ENCODE measurements at regions not wholly inside any gene's neighbourhood (a gene's known extent, or its start where the extent isn't known, plus 50 kb on each side); places are given as distances from the start of the nearest gene placed in this dataset.

DNA sequence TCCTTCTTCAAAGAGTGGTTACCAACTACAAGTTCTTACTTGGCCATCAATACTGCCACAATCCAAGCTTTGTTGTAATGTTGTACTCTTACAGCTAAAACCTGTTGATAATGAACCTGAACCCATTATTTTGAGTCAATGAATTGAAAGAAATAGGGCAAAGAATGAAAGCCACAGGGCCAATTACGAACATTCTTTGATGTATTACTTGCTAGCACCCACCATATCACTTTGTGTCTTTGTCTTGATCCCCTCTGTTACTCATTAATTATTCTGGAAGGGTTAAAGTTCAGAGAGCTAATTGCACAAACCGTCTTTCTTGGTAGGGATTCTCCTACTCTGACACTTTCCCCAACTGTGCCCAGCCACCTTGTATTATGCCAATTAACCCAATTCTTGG, 53.2 kb upstream of the TFEC start:
- DNase-seq = no peak

DNA sequence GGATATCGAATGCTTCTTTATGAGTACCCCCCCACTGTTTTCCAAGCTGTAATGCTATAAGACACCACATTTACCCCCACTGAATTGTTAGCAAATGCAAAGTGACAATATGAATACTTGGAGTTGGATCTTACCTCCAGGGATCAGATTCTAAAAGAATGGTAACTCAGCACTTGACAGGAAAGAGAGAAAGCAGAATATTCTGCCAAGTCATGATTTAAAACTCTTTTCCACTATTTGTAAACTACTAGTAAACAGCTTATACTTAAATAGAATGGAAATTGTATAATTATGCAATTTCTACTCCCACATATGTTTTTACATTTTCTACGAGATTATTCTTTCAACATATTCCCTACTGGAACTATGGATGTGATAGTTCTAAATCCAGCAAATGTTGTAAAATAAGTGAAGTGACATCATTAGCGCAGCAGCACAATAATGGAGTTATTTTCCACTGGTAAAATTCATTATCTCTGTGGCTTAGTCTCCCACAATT, 56.0 kb upstream of the TFEC start:
- DNase-seq = no peak

DNA sequence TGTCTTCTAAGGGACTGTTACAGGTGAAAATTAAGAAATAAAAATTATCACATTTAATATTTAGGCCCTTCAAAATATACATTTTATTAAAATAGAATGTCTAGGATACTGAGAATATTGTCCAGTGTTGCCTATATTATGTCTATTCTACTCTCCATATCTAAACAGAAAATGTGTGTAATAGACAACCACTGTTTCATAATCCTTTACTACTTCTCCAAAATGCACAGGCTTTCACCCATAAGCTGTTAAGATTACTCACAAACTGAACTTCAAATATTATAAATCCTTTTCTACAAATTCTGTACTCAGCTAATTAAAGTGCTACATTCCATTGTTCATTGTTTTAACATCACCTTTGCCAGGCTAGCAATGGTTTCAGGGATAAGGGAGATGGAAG, 56.7 kb upstream of the TFEC start:
- no peak for DNase-seq

- DNase-seq = no peak
Observed at GRCh38 chr7:116087984-116088383, 57.4 kb upstream of the TFEC start.

- no peak for DNase-seq
Observed at GRCh38 chr7:116089293-116089692, 58.7 kb upstream of the TFEC start.

DNA sequence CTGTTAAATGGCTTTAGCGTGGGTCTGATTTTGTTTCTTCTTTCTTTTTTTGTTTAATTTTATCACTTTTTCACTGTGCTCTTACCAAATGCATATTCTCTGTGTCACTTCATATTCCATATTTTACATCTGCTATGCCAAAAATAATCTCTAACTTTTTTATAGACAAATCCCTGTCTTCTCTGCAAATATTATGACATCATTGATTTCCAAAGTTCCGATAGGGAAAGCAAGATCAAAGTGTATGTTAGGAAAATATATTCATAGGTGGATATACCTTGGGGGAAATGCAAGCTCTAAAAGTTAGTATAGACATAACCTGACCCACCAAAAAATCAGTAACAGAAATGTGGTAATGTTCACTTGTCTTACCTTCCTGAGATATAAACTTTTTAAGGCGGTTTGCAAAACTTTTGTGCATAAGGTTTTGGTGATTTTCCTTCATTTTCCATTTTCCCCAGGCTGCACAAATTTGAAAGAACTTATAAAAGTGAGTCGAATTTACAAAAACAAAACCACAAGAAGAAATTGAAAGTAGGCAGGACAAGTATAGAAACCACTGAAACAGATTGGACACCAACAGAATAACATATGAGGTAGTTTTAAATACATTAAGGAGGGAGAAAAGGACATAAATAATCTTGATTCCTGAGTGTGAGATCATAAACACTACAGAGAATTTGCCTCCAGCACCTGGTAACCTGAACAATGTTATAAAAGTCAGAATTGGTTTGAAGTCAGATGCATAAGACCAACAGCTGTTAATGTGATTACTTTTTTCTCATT, 63.1 kb upstream of the TFEC start:
- DNase-seq = no peak

GRCh38 chr7:116095396-116095795, 64.8 kb upstream of the TFEC start:
- no peak for DNase-seq

GRCh38 chr7:116097365-116098009, 66.9 kb upstream of the TFEC start:
- peak; percentile 11 for DNase-seq

- no peak for DNase-seq
Observed at GRCh38 chr7:116098175-116098574, 67.6 kb upstream of the TFEC start.

GRCh38 chr7:116100626-116101025, 70.1 kb upstream of the TFEC start:
- DNase-seq = no peak

GRCh38 chr7:116101704-116102103, 71.1 kb upstream of the TFEC start:
- DNase-seq = peak; percentile 7

GRCh38 chr7:116111475-116111874, 80.9 kb upstream of the TFEC start:
- DNase-seq = no peak

GRCh38 chr7:116113310-116113709, 82.7 kb upstream of the TFEC start:
- peak; percentile 55 for DNase-seq

DNA sequence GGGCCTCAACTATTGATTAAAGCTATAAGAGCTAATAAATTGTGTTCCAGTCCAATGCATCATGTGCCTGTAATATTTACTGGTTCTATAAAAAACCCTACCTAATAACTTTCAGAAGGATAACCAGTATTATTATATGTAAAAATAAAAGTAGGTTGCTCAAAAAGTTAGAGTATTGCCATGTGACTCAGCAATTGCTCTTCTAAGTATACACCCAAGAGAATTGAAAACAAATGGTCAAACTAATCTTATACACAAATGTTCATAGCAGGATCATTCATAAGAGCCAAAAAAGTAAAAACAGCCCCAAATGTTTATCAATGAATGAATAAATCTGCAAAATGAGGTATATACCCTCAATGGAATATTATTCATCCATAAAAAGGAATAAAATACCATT, 89.5 kb upstream of the TES start:
- no peak for DNase-seq

DNA sequence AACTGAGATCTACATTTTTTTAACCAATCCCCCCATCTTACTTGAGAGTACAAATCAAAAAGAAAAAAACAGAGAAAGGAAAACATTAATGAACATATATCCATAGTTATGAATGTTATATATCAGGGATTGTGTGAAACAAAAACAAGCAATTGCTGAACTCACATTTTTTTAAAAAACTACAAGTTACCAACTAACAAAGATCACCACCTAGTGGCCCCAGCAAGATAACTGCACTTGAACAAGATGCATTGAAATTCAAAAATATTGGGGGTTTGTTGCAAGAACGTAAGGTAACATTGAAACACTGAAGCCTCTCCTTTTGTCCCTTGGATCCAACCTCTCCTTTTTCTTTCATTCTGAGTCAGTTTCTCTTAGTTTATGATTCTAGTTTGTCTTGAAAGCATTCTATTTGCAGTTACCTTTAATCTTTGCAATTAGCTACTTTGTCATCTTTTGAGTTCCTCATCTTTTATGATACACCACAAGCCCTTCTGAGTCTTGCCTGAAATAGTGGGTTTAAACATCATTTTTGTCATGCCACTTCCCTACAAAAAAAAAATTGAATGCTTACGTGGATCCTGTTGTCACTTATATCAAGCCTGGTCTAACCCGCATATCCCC, 87.3 kb upstream of the TES start:
- DNase-seq = no peak

DNA sequence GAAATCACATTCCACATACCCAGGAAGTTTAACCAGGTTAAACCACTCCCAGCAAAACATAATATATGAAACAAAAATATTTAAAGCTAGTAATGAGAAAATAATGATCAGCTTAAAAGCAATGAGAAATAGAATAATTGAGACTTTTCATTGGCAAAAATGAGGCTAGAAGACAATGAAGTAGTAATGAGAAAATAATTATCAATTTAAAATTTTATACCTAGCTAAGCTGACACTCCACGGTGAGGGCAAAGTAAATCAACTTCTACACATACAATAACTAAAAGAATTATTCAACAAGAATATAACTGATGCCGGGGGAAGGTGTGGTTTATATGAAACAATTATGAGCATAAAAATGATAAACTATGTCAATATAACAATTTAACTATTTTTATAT, 82.2 kb upstream of the TES start:
- no peak for DNase-seq

- no peak for DNase-seq
Observed at GRCh38 chr7:116135306-116135705, 75.0 kb upstream of the TES start.

DNA sequence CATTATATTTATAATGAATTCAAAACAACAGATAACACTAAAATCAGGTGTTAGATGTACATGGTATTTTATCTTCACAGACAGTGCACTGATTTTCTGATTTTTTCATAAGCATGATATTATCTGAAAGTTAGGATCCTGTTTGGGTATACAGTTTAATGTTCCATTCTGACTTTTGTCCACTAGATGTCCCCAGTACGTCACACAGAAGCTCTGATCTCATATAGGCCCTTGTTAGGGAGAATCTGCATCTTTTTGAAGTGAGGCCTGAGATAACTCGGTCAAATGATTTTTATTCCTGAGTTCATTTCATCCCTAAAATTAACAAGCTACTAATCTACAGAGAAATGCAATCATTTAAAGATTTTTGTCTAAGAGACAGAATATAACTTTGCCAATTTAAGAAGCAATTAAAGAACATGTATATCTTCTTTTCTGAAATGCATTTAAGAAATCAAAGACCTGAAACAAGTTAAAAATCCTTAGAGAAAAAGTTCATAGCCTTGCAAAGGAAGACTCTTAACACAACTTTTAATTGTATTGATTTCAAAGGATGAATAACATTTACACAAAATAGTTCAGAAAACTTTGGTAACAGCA, 72.0 kb upstream of the TES start:
- peak; percentile 49 for DNase-seq

DNA sequence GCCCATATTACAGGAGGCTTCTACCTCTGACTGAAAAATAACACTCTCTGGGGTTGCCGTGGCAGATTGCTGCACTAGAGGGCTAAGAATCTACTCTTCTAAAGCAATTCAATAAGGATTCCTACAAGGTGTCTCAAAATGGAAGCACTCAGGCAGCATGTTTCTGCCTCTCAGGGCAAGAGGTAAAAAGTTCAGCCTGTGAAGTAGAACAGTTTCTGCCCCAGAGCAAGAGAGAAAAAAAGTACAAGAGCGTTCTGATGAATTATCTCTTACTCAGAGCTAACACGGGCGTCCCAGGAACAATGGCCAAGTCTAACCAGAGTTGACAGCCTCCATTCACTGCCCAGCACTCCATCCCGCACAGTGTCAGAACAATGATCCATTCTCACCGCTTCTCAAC, 71.3 kb upstream of the TES start:
- DNase-seq = no peak

GRCh38 chr7:116139807-116140206, 70.5 kb upstream of the TES start:
- DNase-seq = no peak

- DNase-seq = no peak
Observed at GRCh38 chr7:116142374-116142773, 68.0 kb upstream of the TES start.

GRCh38 chr7:116142850-116143249, 67.5 kb upstream of the TES start:
- no peak for DNase-seq

- DNase-seq = no peak
Observed at GRCh38 chr7:116145245-116145852, 65.0 kb upstream of the TES start.

Measured in NCI-H226 (cell line).